Muscle layer of duodenum (tissue), 2 donors: ENCODE measurements at regions not wholly inside any gene's neighbourhood (a gene's known extent, or its start where the extent isn't known, plus 50 kb on each side); places are given as distances from the start of the nearest gene placed in this dataset.

ENCODE experiments used
- H3K27ac ChIP-seq: one replicate; pipeline ENCODE4 v1.7.0; 2013; ENCODE audit warnings: mild to moderate bottlenecking, low read length
- H3K27me3 ChIP-seq: one replicate; pipeline ENCODE4 v1.7.0; 2013; ENCODE audit warnings: low read depth, mild to moderate bottlenecking, control low read depth, low read length
- H3K36me3 ChIP-seq, 2 donors: one replicate each; pipeline ENCODE4 v1.7.0; 2013; ENCODE audit warnings: low read length in 2 of 2, control low read depth in 1 of 2, mild to moderate bottlenecking in 1 of 2; ENCODE audit not compliant: insufficient read depth in 2 of 2, control insufficient read depth in 1 of 2
- H3K4me1 ChIP-seq, 2 donors: one replicate each; pipeline ENCODE4 v1.7.0; 2013; ENCODE audit warnings: low read length in 2 of 2, mild to moderate bottlenecking in 2 of 2, control low read depth in 1 of 2, moderate library complexity in 1 of 2; ENCODE audit not compliant: insufficient read depth in 2 of 2, control insufficient read depth in 1 of 2
- H3K4me3 ChIP-seq, 2 donors: one replicate each; pipeline ENCODE4 v1.7.0; 2013; ENCODE audit warnings: low read length in 2 of 2, low read depth in 1 of 2, mild to moderate bottlenecking in 1 of 2
- H3K9me3 ChIP-seq, 2 donors: one replicate each; pipeline ENCODE4 v1.7.0; 2013; ENCODE audit warnings: low read length in 2 of 2, control low read depth in 1 of 2, mild to moderate bottlenecking in 1 of 2; ENCODE audit not compliant: control insufficient read depth in 1 of 2
- donor health status: healthy.

DNA sequence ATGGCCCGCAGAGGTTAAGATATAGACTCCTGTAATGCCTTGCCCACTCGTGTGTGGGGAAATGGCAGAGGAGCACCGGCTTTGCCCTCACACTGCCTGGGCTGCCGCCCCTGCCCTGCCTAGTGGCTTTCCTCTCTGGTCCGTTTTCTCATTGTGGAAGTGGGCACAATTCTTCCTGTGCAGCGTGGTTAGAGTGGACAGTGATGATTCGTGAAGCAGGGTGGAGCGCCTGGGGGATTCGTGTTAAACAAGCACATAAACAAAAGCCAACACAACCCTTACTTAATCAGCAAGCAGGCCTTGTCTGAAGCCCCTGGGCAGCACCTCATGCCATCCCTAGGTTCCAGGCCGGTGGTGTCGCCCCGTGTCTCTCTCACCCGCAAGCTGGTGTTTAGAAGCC lies 269.7 kb downstream of the SEC14L1 start:
- H3K9me3 ChIP-seq = no peaks in the 10 kb centered on the region
- H3K4me3 ChIP-seq = no peak overlapping the region
- no peaks in the 10 kb centered on the region for H3K27me3 ChIP-seq
- peaks cover 6 to 53% of the 10 kb centered on the region in 2 donors for H3K4me1 ChIP-seq
- peak overlapping the region; percentile 84 for H3K27ac ChIP-seq
- no peaks in the 10 kb centered on the region for H3K36me3 ChIP-seq

GRCh38 chr17:77414811-77415400 lies 274.1 kb downstream of the SEC14L1 start:
- H3K4me1 ChIP-seq = peaks cover 7 to 45% of the 10 kb centered on the region in 2 donors
- no peaks in the 10 kb centered on the region for H3K36me3 ChIP-seq
- no peaks in the 10 kb centered on the region for H3K27me3 ChIP-seq
- no peaks in the 10 kb centered on the region for H3K9me3 ChIP-seq
- H3K27ac ChIP-seq = no peak overlapping the region
- H3K4me3 ChIP-seq = no peak overlapping the region

DNA sequence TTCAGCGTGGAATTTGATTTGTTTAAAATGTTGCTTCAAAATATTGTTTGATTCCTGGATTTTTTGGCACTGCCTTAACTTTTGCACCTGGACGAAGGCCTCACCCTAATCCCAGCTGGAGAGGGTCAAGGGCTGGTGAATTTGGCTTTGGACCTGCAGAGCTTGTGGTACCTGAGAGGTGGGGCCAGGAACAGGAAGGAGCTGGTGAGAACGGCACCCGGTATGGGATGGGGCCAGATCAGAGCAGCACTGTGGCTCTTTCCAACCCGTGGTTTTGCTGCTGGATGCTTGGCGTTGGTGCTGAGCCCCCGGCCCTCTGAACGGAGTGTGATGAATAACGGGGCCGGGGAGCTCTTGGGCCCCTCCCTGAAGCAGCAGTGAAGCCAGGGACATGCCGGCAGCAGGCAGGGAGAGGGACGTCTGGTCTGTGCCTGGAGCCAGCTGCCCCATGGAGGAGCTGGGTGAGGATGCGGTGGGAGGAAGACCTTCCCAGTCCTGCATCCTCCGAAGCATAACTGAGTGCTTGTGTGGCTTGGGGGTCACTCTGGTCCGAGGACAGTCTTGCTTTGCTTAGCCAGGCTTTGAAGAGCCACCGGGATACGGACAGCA lies 275.4 kb downstream of the SEC14L1 start:
- no peaks in the 10 kb centered on the region for H3K9me3 ChIP-seq

DNA sequence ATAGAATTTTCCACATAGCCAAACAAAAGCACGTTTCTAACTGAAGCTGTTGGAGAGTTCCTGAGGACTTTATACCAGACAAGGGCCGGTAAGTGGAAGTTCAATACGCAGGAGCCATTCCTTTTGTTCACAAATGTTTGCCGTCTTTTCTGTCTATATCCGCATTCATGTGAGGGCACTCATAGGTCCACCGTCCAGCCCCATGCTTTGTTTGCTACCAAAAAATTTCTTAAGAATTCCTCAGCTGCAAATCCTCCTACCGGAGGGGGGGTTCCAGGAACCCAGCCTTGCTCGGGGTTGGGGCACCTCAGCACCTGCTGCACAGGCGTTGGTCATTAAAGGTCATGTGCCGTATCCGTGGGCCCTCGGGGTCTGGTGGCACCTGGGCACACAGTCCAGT lies 276.8 kb downstream of the SEC14L1 start:
- Histone ChIP-seq H3K4me3 (no peak overlapping the region), H3K36me3 (no peaks in the 10 kb centered on the region), H3K27ac (no peak overlapping the region), H3K9me3 (no peaks in the 10 kb centered on the region), H3K27me3 (no peaks in the 10 kb centered on the region), H3K4me1 (peaks cover 18 to 50% of the 10 kb centered on the region in 2 donors)

More for the DNA sequence above, 275.4 kb downstream of the SEC14L1 start:
- Histone ChIP-seq H3K4me1 (peaks cover 14 to 46% of the 10 kb centered on the region in 2 donors), H3K27me3 (no peaks in the 10 kb centered on the region), H3K27ac (no peak overlapping the region), H3K36me3 (no peaks in the 10 kb centered on the region), H3K4me3 (no peak overlapping the region)

DNA sequence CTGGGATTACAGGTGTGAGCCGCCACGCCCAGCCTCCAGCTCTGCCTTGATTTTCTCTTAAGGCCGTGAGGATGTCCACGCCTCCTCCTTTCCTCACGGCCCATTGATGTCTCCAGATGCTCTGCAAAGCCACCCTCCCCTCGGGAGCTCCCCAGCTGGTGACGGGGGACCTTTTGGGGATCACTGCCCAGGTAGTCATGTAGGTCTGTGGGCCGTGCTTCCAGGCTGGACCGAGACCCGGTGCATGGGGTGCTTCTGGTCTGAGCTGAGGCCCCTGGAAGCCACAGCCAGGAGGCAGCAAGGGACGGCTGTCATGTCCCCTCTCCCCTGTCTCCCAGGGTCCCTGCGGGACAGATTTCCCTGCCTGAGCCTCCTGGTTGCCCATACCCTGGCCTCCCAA lies 277.8 kb downstream of the SEC14L1 start:
- Histone ChIP-seq H3K9me3 (no peaks in the 10 kb centered on the region), H3K27ac (no peak overlapping the region), H3K4me3 (no peak overlapping the region), H3K36me3 (no peaks in the 10 kb centered on the region), H3K27me3 (no peaks in the 10 kb centered on the region), H3K4me1 (peaks cover 21 to 51% of the 10 kb centered on the region in 2 donors)

GRCh38 chr17:77419095-77419494 lies 278.3 kb downstream of the SEC14L1 start:
- H3K4me3 ChIP-seq = no peak overlapping the region
- H3K36me3 ChIP-seq = no peaks in the 10 kb centered on the region
- no peaks in the 10 kb centered on the region for H3K9me3 ChIP-seq
- peaks cover 25 to 53% of the 10 kb centered on the region in 2 donors for H3K4me1 ChIP-seq
- no peaks in the 10 kb centered on the region for H3K27me3 ChIP-seq
- H3K27ac ChIP-seq = no peak overlapping the region

GRCh38 chr17:77419547-77420094 lies 278.9 kb downstream of the SEC14L1 start:
- peak overlapping the region; percentile 81 for H3K27ac ChIP-seq
- H3K27me3 ChIP-seq = no peaks in the 10 kb centered on the region
- H3K36me3 ChIP-seq = no peaks in the 10 kb centered on the region
- H3K4me1 ChIP-seq = peaks cover 30 to 58% of the 10 kb centered on the region in 2 donors
- no peaks in the 10 kb centered on the region for H3K9me3 ChIP-seq
- H3K4me3 ChIP-seq = no peak overlapping the region

GRCh38 chr17:77420095-77420803 lies 279.5 kb downstream of the SEC14L1 start:
- H3K4me3 ChIP-seq = peak overlapping the region in 1 of 2 donors; percentile 1
- no peaks in the 10 kb centered on the region for H3K36me3 ChIP-seq
- H3K27ac ChIP-seq = peak overlapping the region; percentile 81
- H3K27me3 ChIP-seq = no peaks in the 10 kb centered on the region
- no peaks in the 10 kb centered on the region for H3K9me3 ChIP-seq
- peaks cover 30 to 65% of the 10 kb centered on the region in 2 donors for H3K4me1 ChIP-seq

DNA sequence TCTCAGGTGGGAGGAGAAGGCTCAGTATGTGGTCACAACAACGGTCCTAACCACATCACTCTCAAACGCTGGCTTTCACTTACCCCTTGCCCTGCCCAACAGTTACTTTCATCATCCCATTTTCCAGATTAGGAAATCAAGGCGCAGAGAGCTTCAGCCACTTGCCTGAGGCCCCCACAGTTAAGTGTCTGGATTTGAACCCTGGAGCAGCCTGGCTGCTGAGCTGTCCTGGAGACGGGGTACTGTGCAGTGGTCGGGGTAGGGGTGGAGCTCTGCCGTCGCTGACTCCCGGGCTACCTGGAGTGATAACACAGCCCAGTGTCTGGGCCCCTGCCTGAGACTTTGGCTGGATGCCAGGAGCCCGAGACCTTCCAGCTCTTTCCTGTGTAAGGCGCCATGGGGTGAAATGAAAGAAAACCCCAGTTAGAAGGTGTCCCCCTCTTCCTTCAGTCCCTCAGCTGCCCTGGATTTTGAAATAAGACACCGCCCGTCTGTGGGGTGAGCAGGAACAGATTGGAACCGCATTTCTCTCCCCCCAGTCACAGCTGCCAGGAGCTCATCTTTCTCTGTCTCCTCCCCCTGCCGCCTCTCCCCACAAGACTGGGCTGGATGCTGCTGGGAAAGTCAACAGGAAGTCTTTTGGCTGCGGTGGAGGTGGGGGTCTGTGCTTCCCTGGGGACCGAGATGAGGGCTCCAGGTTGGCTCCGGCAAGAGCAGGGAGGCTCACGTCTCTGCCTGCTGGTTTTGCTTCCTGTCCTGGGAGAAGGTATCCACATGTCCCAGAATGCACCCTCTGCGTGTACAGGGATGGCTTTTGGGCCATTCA lies 280.2 kb downstream of the SEC14L1 start:
- Histone ChIP-seq H3K4me1 (peaks cover 37 to 67% of the 10 kb centered on the region in 2 donors), H3K36me3 (no peaks in the 10 kb centered on the region), H3K27me3 (no peaks in the 10 kb centered on the region), H3K27ac (peak overlapping the region; percentile 81), H3K4me3 (peak overlapping the region in 1 of 2 donors; percentile 1), H3K9me3 (no peaks in the 10 kb centered on the region)

DNA sequence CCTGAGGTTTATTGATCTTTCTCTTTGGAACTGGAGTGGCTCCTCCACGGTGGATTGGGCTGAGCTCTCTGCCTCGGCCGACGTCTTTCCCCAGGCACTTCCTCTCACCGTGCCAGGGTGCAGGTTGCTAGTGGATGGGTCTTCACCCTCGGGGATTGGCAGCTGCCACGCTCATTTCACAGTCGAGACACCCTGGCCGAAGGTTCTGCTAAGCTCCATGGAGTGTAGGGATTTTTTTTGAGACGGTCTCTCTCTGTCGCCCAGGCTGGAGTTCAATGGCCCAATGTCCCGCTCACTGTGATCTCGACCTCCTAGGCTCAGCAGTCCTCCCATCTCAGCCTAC lies 280.8 kb downstream of the SEC14L1 start:
- no peak overlapping the region for H3K4me3 ChIP-seq
- peaks cover 38 to 67% of the 10 kb centered on the region in 2 donors for H3K4me1 ChIP-seq
- H3K9me3 ChIP-seq = no peaks in the 10 kb centered on the region
- no peaks in the 10 kb centered on the region for H3K27me3 ChIP-seq
- H3K27ac ChIP-seq = peak overlapping the region; percentile 81
- H3K36me3 ChIP-seq = no peaks in the 10 kb centered on the region
